ENCODE measurements at regions not wholly inside any gene's neighbourhood (a gene's known extent, or its start where the extent isn't known, plus 50 kb on each side); places are given as distances from the start of the nearest gene placed in this dataset.

DNA sequence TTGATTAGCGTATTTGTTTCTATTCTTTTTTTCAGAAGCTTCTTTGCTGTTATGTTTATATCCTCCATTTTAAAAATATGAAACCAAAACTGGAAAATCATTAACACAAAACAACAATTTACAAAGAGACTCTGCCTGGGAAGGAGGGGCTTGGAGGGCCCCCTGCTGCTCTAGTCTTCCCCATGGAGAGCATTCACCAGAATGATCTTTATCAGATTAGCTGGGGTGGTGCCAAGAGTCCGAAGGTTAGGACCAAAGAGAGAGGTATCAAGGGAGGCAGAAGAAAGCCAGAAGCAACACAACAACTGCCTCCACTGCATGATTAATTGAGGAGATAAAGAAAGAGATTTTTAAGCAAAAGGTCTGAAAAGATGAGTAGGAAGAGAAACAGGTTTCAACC is 218.6 kb downstream of the IRS1 start:
- TF ChIP-seq, protein P1, sequence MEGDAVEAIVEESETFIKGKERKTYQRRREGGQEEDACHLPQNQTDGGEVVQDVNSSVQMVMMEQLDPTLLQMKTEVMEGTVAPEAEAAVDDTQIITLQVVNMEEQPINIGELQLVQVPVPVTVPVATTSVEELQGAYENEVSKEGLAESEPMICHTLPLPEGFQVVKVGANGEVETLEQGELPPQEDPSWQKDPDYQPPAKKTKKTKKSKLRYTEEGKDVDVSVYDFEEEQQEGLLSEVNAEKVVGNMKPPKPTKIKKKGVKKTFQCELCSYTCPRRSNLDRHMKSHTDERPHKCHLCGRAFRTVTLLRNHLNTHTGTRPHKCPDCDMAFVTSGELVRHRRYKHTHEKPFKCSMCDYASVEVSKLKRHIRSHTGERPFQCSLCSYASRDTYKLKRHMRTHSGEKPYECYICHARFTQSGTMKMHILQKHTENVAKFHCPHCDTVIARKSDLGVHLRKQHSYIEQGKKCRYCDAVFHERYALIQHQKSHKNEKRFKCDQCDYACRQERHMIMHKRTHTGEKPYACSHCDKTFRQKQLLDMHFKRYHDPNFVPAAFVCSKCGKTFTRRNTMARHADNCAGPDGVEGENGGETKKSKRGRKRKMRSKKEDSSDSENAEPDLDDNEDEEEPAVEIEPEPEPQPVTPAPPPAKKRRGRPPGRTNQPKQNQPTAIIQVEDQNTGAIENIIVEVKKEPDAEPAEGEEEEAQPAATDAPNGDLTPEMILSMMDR (IDR thresholded peaks at IDR 0.05): no peak
- DNase-seq (ENCODE audit: low spot score): no peak
- no peak overlapping the region for H3K4me3 ChIP-seq
- no peak overlapping the region for H3K27ac ChIP-seq

DNA sequence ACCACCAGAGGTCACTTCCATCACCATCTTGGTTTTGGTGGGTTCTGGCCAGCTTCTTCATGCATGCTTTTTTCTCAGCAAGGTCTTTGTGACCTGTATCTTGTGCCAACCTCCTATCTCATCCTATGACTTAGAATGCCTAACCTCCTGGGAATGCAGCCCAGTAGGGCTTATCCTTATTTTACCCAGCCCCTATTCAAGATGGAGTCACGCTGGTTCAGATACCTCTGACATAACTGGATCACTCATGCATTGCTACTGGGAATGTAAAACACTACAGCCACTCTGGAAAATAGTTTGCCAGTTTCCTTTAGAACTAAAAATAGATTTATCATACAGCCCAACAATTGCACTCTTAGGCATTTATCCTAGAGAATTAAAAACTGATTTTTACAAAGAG is 219.2 kb downstream of the IRS1 start:
- DNase-seq (ENCODE audit: low spot score): no peak
- Histone ChIP-seq H3K27ac (no peak overlapping the region), H3K4me3 (no peak overlapping the region)
- TF ChIP-seq, protein P1 (IDR thresholded peaks at IDR 0.05): no peak

DNA sequence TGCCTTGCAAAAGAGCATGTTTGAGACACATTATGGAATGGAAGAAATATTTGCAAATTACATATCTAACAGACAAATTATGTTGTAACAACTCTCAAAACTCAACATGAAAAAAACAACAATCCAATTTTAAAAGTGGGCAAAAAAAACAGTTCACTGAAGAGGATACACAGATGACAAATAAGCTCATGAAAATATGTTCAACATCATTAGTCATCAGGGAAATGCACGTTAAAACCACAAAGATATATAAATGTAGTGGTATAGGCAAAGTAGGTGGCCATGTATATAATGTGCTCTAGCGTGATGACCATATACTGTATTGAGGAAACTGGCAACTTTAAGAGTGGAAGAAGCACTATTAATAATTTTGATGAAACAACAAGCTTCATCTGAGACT is 220.1 kb downstream of the IRS1 start:
- TF ChIP-seq, protein P1 (IDR thresholded peaks at IDR 0.05): no peak

DNA sequence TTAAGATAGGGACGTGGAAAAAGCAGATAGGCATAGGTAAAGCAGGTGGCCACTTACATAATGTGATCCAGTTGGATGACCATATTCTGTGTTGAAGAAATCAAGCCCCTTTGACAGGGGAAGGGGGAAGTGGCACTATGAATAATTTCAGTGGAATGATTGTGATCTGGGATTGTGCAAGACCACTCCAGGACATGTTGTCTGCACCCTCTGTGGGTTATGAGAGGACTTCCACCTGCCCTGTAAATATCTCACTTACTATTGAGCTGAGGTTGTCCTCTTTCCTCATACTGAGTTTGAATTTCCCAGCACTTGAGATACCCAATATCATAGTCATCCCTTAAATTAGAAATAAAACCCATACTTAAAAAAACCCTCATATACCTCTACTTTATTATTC is 220.7 kb downstream of the IRS1 start:
- TF ChIP-seq, protein P1 (IDR thresholded peaks at IDR 0.05): no peak
- Histone ChIP-seq H3K27ac (no peak overlapping the region), H3K4me3 (no peak overlapping the region)
- DNase-seq (ENCODE audit: low spot score): no peak

More for the DNA sequence above, 220.1 kb downstream of the IRS1 start:
- Histone ChIP-seq H3K27ac (no peak overlapping the region), H3K4me3 (no peak overlapping the region)
- DNase-seq (ENCODE audit: low spot score): no peak

DNA sequence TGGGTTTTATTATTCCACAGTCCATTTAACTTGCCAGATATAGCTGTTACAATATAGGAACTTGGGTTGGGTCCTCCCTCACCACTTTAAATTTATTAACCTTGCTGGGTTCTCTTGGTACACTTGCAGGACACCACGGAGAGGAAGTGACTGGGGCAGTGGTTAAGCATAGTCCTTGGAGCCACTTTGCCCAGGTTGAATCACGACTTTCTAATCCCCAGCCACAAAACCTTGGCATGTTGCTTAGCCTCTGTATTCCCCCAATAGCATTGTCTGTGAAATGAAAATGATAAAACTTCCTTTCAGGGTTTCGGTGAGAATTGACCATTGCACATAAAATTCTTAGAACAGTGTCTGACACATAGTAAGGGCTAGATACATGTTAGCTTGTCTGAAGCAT is 221.2 kb downstream of the IRS1 start:
- no peak overlapping the region for H3K27ac ChIP-seq
- TF ChIP-seq, protein P1 (IDR thresholded peaks at IDR 0.05): no peak
- H3K4me3 ChIP-seq: no peak overlapping the region
- no peak for DNase-seq (ENCODE audit: low spot score)

DNA sequence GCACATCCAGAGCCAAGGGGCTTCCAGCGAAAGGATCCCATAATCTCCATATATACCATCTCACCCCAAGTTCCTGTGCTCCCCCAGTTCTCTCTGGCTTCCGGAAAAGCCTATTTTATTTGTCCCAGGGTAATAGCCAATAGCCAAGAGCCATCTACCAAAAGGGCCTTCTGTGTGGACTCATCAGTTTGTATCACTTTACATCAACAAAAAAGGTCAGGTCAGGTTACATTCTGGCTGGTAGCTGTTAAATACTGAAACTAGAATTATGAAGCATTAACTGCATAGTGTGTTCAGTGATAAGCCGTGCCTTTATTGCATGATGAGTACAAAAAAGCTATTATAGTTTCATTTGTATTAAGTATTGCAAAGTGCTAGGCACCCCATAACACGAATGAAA is 223.7 kb downstream of the IRS1 start:
- DNase-seq (ENCODE audit: low spot score): no peak
- Histone ChIP-seq H3K4me3 (no peak overlapping the region), H3K27ac (no peak overlapping the region)
- TF ChIP-seq, protein P1 (IDR thresholded peaks at IDR 0.05): no peak

DNA sequence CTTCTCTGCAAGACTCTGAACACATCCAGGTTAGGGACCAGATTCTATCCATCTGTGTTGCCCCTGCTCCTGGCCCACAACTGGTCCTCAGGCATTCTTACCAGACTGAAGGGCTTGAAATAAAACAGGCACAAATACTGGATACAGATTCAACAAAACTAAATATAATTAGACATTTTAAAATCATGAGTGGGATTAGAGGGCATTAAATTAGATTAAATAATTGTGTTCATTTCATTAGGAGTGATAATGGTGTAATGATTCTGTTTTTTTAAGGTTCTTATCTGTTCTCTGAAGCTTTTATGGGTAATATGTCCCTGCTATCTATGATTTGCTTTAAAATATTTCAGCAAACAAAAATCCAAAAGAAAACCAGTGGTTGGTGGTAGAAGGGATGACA is 226.5 kb downstream of the IRS1 start:
- TF ChIP-seq, protein P1 (IDR thresholded peaks at IDR 0.05): no peak
- H3K27ac ChIP-seq: no peak overlapping the region
- H3K4me3 ChIP-seq: no peak overlapping the region
- DNase-seq (ENCODE audit: low spot score): no peak

Measured in coronary artery (tissue), 2 donors.